ENCODE measurements at regions not wholly inside any gene's neighbourhood (a gene's known extent, or its start where the extent isn't known, plus 50 kb on each side); places are given as distances from the start of the nearest gene placed in this dataset.

- no peak for DNase-seq
Measured at GRCh38 chr7:55623617-55624016, 51.3 kb upstream of the VOPP1 start.

GRCh38 chr7:55622241-55622640, 49.9 kb upstream of the VOPP1 start:
- no peak for DNase-seq

Data from suppressor macrophage treated with lipopolysaccharide for 4 hours (primary cell).